Hepatocyte (in vitro differentiated cells): ENCODE measurements at regions not wholly inside any gene's neighbourhood (a gene's known extent, or its start where the extent isn't known, plus 50 kb on each side); places are given as distances from the start of the nearest gene placed in this dataset.

ENCODE experiments used
- CTCF ChIP-seq: fragments of 200-600 bp; sonication (generic); IDR thresholded peaks from 2 replicates; pipeline ENCODE4 v1.5.1; 2016; ENCODE audit warnings: antibody characterized with exemption, mild to moderate bottlenecking; ENCODE audit not compliant: poor library complexity
- EZH2 ChIP-seq: fragments of 200-600 bp; sonication (generic); IDR thresholded peaks from 2 replicates; pipeline ENCODE4 v1.6.1; 2016; ENCODE audit warnings: antibody characterized with exemption, mild to moderate bottlenecking, borderline replicate concordance

- TF ChIP-seq CTCF (no peak), EZH2 (no peak)
Observed at GRCh38 chr17:73785958-73786743, 141.9 kb upstream of the SDK2 start.
